ENCODE measurements at regions not wholly inside any gene's neighbourhood (a gene's known extent, or its start where the extent isn't known, plus 50 kb on each side); places are given as distances from the start of the nearest gene placed in this dataset.

DNA sequence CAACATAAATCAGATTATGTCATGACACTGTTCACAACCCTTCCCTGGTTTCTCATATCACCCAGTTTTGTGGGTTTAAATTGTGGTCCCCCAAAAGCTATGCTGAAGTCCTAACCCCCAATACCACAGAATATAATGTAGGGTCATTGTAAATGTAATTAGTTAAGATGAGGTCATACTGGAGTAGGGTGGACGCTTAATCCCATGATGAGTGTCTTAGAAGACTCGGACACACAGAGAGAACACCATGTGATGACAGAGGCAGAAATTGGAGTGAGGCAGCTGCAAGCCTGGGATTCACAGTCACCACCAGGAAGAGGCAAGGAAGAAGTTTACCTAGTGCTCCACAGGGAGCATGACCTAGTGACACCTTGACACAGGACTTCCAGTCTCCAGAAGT is 197.8 kb downstream of the SALL1 start:
- no peak for DNase-seq

DNA sequence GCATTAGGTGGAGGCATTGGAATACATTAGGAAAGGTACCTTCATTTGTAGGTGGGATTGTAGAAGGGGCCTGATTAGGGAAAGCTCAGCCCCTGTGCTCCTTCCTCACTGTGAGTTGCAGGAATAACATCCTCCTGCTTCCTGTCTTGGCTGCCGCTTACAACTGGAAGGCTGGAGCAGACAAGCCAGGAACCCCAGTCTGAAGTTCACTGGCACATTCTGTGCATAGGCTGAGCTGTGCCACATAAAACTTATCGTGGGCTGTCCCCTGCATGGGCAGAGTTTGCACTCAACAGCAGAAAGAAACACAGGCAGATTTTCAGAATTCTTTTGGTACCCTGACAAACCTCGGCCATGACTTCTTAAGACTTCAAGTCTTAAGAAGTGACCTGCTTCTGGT is 200.1 kb downstream of the SALL1 start:
- no peak for DNase-seq

DNA sequence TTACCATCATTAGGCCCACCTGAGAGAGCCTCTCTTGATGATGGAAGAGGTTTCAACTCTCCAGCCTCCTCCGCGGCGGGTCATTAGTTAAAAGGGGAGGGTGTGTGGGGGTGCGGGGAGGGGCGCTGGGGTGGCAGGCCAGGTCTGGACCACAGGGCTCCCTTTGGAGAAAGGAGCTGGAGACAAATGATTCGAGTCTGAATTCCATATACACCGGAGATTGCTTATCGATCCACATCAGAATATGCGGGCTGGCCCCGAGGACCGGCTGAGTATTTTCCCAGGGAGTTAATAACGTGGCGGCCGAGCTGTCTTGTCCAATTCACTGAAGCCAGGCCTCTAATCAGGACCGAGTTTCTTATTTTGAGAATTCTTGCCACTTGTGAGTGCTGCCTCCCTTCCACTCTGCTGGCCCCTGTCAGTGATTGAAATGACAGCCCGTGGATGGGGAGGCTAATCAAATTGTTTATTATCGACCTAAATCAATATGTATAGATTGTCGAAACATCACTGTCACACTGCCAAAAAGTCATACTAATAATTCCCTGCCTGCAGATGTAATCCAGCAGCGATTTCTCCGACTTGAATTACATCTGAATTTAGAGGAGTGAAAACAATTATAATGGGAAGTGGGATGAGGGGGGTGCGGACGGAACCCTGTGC is 202.7 kb downstream of the SALL1 start:
- DNase-seq, result no peak

DNA sequence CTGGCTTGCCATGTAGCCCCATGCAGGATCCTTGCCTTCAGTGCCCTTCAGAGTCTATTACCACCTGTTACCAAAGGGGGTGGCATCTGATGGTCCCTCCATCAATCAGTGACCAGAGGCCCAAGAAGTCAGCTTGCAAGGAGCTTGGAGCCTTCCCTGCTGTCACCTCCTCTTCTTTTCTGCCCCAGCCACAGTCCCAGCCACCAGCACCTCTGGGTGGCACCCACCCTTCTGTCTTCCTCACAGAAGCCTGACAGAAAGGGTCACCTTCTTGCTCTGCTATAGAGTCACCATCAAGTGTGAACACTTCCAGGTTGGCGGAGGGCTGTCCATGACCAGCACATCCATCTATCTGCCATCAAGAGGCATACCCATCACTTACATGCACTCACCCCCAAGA is 203.2 kb downstream of the SALL1 start:
- DNase-seq, result no peak

DNA sequence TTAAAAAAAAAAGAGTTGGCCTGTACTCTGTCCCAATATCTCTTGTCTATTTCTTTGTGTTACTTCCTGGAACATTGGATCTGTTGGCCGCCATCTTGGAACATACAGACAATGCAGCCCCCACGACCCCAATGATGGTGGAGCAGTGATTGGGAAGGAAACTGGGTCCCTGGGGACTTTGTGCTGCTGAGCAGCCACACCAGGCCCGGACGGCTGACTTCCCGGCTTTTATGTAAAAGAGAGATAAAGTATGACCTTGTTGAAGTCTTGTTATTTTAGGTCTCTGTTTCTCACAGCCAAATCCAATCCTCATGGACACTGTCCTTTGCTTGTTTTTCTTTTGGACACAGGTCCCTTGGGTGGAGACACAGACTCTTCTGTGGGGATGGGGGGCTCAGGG is 204.5 kb downstream of the SALL1 start:
- no peak for DNase-seq

DNA sequence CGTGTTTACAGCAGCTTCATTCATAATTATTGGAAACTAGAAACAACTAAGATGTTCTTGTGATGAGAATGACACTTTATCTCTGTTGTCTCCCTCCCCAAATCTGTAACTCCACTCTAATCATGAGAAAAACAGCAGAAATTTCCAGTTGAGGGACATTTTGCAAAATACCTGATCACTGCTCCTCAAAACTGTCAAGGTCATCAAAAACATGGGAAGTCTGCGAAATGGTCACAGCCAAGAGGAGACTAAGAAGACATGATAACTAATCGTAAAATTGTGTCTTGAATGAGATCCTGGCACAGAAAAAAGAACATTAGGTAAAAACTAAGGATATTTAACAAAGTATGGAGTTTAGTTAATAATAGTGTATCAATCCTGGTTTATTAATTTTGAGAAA is 204.2 kb downstream of the CYLD start:
- no peak for DNase-seq

DNA sequence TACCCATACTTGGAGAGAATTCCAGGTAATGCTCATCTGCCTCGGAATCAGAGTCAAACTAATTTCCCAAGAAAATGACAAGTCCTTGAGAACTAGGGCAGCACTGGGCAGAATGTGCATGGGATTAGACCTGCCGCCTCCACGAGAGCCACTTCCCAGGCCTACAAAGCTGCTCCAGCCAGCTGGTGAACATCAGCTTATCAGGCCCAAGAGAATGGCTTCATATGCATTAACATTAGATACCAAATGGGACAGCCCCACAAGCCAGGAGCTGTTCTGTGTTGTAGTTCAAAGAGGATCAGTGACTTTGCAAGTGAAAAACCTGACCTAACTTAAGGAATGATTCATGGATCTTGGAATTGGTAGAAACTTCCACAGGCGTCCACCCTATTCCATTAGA is 203.3 kb downstream of the CYLD start:
- no peak for DNase-seq

DNA sequence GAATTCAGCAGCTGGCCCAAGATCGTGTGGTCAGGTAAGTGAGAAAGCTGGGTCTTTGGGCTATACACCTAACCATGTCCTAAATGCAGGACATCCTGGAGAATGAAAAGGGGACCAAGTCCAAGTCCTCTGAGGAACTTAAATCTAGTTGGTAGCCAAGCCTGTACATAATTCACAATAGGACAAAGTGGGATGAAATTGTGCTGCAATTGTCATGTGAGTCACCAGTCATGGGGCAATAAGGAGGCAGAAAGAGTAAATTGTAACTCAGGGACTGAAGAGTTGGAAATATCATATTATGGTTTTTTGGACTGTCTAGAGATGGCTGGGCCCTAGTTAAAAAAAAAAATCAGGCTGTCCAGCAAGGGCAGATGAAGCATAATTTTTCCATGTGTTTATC is 202.6 kb downstream of the CYLD start:
- no peak for DNase-seq

DNA sequence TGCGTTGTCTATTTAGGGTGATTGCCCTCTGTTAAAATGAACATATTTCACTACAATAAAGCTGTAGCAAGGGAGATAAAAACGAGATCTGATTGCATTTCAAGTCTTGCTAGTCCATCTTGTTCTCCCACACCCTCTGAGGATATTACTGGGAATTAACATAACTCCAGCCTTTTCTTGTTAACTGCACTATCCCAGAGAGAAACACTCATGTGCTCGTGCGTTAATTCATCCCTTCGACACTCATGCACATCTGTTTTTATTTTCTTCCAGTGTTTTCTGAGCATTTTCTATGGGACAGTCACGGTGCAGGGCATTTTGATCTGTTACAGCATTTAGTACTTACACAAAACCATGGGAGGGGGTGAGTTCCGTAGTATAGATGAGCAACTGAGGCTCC is 202.1 kb downstream of the CYLD start:
- no peak for DNase-seq

DNA sequence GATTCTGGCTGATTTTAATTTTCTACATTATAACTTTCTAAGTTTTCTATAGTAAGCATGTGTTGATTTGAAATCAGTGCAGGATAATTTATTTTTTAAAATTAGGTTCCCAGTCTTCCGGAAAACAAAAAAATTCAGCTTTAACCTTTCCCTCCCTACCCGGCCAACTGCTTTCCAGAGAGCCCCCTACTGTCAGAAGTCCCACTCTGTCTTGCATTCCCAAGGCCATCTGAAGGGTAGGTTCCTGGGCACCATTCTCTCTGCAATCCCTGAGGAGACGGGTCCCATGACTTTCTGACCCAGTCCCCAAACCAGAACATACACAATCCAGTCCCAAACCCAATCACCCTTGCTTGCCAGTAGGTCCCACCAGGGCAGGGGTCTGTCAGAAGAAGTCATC is 200.3 kb downstream of the CYLD start:
- DNase-seq, result no peak

DNA sequence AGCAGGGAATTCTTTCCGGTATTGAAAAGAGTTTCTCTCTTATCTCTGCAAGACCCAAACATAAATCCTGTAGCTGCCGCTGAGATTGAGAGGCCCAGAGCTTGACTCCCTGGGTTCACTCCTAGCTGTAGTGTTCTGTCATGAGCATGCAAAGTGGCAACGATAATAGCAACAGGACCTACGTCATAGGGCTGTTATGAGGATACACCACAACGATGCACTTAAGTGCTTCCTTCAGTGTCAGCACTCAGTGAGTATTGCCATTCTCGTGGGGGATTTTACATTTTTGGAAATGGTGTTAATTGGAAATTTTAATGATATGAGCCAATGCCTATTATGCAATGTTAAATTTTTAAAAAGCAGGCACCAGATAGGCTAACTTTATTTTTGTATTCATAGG is 199.8 kb downstream of the CYLD start:
- no peak for DNase-seq

DNA sequence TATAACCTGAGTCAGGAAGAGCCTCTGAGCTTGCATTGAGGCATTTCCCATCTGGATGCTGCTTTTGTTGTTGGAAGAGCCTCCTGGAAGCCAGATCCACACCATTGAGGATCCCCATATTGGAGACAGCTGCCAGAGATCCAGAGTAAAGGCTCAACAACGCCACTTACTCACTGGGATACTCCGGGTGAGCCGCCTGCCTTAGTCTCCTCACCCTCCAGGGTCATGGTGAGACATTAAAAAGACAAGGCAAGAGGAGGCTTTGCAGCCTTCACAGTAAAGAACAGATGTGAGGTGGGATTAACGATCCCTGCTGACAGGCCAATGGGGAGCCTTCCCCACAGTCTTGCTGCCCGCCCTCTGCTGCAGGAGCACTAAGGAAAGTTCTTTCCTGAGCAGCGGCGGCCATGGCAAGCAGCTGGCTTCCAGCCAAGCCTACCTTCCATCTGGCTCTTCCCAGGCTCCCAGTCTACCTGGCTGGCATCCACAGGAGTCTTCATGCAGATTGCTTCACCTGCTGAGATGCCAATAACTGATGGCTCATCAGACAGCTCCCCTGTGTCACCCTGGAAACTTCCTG is 198.5 kb downstream of the CYLD start:
- DNase-seq, result no peak

DNA sequence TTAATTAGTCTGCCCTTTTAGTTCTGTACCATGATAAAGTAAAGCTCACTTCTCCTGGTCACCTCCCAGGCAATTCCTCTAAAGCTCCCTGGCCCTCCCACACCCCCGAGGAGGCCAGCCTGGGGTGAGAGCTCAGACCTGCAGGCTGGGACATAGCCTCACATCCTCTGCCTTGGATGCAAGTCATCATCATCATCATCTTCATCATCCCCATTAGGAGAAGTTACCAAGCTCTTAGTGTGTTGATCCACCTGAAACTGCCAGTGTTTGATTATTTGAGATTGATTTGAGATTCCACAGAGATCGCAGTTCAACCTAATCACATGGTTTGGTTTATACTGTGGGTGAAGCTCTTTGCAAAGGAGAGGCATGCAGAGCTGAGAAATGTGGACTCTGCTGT is 197.5 kb downstream of the CYLD start:
- no peak for DNase-seq

DNA sequence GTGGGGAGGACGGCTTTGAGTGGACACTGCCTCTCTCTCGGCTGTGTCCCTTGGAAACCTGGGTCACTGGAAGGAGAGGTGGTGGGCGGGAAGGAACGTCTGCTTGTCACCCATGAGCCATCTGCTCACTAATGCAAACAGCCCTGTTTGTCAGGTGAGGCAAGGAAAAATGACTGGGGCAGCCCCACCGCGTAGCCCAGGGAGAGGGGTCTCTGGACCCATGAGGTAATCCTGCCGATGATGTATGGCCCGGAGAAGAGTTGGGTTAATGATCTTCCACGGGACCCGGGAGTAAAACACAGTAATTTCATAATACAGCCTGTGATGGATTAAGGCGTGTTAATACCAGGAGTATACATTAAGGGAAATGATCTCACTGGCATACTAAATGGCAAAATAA is 197.0 kb downstream of the CYLD start:
- DNase-seq, result no peak

DNA sequence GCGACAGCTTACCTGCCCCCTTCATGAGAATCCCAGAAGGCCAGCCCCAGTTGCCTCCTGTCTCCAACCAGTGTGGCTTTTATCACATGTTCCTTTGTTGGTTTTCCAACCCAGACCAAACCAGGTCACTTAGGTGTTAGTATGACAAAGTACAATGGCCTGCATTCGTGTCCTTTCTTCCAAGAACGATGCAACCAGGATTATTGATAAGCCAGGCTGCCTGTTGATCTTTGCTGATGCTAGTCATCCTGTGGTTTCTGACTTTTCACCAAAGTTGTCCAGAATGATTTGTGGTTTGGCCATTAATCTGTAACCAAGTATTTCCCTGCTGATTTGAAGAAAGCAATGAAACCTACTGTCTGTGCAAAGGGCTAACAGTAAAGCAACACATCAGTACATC is 191.4 kb downstream of the CYLD start:
- no peak for DNase-seq

DNA sequence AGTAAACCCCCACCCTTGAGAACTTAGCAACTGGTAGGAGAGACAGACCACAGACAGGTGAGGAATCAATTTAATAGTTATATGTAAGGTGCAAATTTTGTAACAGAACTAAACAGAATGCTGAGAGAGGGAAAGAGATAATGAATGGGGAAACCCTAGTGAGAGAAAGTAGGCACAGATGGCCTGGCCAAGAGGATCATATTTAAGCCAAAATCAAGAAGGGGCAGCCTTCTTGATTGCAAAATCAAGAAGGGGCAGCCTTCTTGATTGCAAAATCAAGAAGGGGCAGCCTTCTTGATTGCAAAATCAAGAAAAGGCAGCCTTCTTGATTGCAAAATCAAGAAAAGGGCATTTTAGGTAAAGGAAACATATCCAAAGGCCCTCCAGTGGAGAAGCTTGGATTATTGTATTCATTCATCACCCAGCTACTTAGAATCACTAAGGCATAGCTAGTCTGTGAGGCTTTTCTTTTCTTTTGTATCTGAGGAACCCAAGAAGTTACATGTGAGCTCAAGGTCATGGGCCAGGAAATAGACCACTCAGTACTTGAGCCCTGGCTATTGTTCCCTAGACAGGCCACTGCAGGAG is 190.6 kb downstream of the CYLD start:
- no peak for DNase-seq

DNA sequence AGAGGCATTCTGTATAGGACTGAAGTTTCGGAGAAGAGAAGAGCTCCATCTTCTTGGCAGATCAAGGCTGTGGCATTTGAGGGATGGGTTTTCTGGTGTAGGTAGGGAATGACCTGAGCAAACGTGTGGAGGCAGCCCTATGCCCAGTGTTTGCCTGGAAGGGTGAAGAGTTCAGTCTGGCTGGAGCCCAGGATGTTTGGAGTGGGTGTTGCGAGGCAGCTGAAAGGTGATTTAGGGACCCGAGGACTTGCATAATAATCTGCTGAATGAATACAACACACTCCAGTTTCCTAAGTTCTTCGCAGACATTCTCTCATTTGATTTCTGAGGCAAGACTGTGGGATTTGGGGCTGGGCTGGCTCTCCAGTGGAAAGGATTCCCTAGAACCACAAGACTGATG is 186.2 kb downstream of the CYLD start:
- no peak for DNase-seq

DNA sequence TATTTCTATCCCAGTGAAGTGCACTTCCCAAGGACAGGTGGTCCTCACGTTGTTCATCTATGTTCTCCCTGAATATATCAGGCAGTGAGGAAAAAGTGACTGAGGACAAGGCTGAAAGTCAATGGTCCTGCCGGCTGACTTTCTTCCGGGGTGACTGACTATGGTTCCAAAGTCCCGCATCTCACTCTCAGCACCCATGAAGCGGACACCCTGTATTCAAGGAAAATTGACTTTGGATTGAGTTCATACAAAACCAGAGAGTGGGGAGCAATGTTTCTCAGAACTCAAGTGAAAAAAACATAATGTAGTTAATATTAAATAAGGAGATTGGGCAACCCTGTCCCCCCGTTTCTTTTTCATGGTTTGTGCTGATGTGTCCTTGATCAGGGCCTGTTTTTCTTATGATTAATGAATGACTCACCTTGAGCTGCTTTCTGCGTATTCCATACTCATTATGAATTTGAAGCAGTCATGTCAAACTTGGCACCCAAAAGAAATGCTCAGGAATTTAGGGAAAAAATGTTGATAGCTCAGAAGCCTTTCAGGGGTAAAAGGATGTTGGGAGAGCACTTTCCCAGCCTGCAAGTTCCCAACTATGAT is 184.0 kb downstream of the CYLD start:
- no peak for DNase-seq

DNA sequence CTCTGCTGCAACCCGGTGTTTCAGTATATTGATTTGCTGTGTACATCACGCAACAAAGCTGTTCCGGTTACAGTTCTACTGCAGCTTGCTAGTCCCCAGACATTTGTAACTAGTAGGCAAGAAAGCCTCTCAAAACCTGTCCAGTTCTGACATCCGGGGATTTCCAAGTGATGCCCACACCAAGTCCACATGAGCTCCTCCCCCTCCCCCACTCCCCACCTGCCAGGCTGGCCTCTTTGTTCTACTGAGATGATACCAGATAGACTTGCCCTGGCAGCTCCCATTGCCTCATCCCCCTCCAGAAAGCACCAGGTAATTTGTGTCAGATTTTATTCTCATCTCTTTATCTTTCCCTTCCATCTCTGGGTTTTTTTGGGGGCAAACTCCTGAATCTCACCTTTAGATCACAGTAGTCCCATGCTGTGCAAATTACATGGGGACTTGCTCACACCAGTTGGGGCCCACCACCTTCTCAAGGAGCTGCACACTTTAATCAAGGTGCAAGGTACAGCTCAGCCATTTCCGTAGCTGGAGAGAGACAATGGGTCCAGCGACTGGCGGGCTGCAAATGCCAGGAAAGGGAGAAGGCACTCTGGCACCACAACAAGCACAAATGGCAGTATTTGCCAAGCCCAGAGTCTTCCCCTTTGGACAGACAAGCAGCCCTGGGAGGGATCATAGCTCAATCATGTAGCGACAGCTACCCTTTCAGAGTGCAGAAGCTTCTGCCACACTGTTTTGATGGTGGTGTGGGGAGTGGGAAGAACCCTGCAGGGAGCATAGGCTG is 183.1 kb downstream of the CYLD start:
- no peak for DNase-seq

DNA sequence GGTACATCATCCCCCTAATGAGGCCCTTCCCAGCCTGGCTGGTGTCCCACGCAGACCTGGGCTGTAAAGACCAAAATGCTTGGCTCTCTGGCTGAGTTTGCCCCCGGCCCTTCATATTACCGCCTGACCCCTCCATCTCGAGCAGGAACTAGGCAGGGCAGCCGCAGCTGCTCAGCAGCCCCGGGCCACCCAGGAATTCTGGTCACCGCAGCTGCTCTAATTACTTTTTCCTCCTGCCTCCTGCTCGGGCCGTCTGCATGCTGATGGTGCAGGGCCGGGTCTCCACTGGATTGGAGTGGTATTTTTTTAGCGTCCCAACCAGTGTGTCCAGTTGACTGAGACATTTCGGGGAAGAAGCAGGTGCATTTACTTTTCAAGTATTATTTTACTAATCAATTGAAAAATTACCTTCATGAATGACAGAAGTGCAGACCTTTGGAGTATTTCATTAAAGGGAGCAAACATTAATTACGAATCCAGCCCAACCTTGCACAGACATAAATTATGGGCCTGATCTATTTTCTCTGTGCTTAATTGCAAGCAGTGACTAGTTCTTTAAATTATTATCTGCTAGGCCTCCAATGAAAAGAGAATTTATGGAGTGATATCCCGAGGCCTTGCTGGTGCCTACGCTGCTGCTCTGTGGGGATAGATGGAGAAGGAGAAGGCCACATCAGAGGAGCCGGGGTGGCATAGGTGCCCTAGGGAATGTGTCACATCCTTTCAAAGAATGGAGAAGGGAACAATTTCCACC is 176.2 kb downstream of the CYLD start:
- no peak for DNase-seq

DNA sequence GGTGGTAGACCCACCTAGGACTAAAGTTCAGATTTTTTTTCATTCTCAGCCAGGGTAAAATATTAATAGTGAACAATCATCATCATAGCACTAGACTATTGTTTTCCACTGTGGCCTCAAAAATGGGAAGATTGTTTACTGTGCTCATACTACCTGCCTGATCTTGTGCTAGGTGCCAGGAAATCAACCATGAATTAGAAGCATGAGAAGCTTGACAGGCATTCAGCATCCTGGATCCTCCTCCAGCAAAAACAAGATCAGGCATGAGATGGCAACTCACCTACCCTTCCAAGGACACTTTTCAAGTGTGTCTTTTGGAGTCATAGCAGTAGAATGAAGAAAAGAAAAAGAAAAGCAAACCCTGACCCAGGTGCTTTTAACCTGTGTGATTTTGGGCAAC is 174.2 kb downstream of the CYLD start:
- DNase-seq, result no peak

DNA sequence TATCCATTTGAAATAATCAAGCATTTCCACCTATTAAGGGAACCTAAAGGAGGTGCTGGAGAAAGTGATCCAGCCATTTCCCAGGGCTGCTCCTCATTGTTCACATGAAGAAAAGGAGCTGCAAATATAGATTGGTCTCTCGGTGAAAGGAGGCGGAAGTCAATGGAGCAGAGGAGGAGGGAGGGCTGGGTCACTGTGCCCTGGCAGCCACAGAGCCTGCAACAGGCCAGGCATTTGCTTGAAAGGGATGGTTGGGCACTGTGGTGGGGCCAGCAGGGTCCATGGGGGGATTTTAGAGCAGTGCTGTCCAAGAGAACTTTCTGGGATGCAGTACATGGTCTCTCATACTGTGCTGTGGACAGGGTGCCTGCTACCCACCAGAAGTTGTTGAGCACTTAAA is 173.2 kb downstream of the CYLD start:
- no peak for DNase-seq

DNA sequence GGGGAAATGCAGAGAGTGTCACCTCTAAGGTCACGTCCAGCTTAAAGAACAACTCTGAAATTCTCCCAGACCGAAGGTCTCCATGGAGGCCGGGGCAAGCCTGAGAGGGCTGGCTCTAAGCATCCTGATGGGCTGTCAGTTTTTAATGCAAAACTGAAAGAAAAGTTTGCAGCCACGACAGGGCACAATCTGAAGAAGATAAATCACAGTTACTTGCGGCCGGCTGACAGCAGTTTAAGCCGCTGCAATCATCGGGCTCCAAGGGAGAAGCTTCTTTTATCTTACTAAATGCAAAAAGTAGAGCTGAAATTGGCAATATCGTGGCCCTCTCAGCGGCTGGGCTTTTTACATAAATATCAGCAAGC is 168.8 kb downstream of the CYLD start:
- DNase-seq, result no peak
